ENCODE measurements at regions not wholly inside any gene's neighbourhood (a gene's known extent, or its start where the extent isn't known, plus 50 kb on each side); places are given as distances from the start of the nearest gene placed in this dataset.

- no peak for TF ChIP-seq ZNF639 (tag by site-specific recombination; IDR thresholded peaks at IDR 0.05)
- no peak for TF ChIP-seq ZNF521 (tag by site-specific recombination; IDR thresholded peaks at IDR 0.05)
- no peak for TF ChIP-seq PBX3 (CRISPR knock-in tag; IDR thresholded peaks at IDR 0.05)
- no peak for TF ChIP-seq GFI1B (tag by site-specific recombination; IDR thresholded peaks at IDR 0.05)
- no peak for TF ChIP-seq ZNF184 (tag by site-specific recombination; IDR thresholded peaks at IDR 0.05)
Observed at GRCh38 chr10:118917701-118918100, 111.8 kb upstream of the NANOS1 start (continued).

GRCh38 chr10:118918116-118918515 is 111.4 kb upstream of the NANOS1 start:
- H3K4me3 ChIP-seq (ENCODE audit: low read depth, low read length): no peak overlapping the region
- no peaks in the 10 kb centered on the region for H3K9me3 ChIP-seq (ENCODE audit: control insufficient read depth, insufficient read depth, low read depth, low read length)
- no peaks in the 10 kb centered on the region for H3K36me3 ChIP-seq (ENCODE audit: control insufficient read depth in 2 of 2, insufficient read depth in 1 of 2, low read length in 2 of 2)
- ChIA-PET CTCF (no interaction called here), POLR2A (interaction anchor here (0.6 to 0.7 kb wide), 2 partner anchors 71 to 111 kb away, joined by 3 to 4 read pairs; no protein-coding TSS in a partner anchor)
- H3K4me1 ChIP-seq (ENCODE audit: control insufficient read depth, insufficient read depth, low read length): no peaks in the 10 kb centered on the region
- no peak overlapping the region for H3K27ac ChIP-seq (ENCODE audit: extremely low read depth, low read depth, low read length)
- TF ChIP-seq ZBTB6 (tag by site-specific recombination; IDR thresholded peaks at IDR 0.05): no peak
- no peak for TF ChIP-seq ZNF610 (tag by site-specific recombination; IDR thresholded peaks at IDR 0.05; ENCODE audit: borderline replicate concordance)
- no peak for TF ChIP-seq SP2 (tag by site-specific recombination; IDR thresholded peaks at IDR 0.05)
- no peak for TF ChIP-seq ZNF768 (tag by site-specific recombination; IDR thresholded peaks at IDR 0.05)
- TF ChIP-seq ZNF76 (tag by site-specific recombination; IDR thresholded peaks at IDR 0.05; ENCODE audit: borderline replicate concordance, low read depth): no peak
- TF ChIP-seq FEZF1 (tag by site-specific recombination; IDR thresholded peaks at IDR 0.05): no peak
- TF ChIP-seq ZNF530 (tag by site-specific recombination; IDR thresholded peaks at IDR 0.05; ENCODE audit: low read depth): no peak
- no peak for TF ChIP-seq ZNF664 (tag by site-specific recombination; IDR thresholded peaks at IDR 0.05)
- TF ChIP-seq GLI4 (tag by site-specific recombination; IDR thresholded peaks at IDR 0.05): no peak
- TF ChIP-seq KLF9 (tag by site-specific recombination; IDR thresholded peaks at IDR 0.05; ENCODE audit: low read depth): no peak
- no peak for TF ChIP-seq ZFP41 (tag by site-specific recombination; IDR thresholded peaks at IDR 0.05; ENCODE audit: borderline replicate concordance)
- TF ChIP-seq KLF16 (tag by site-specific recombination; IDR thresholded peaks at IDR 0.05): no peak
- TF ChIP-seq PRDM6 (tag by site-specific recombination; IDR thresholded peaks at IDR 0.05): no peak
- TF ChIP-seq ZEB2 (tag by site-specific recombination; IDR thresholded peaks at IDR 0.05): no peak
- no peak for TF ChIP-seq ZNF639 (tag by site-specific recombination; IDR thresholded peaks at IDR 0.05)
- no peak for TF ChIP-seq BCL11B (tag by site-specific recombination; IDR thresholded peaks at IDR 0.05; ENCODE audit: low read depth)
- TF ChIP-seq ZNF114 (tag by site-specific recombination; IDR thresholded peaks at IDR 0.05): no peak
- no peak for TF ChIP-seq ZNF341 (tag by site-specific recombination; IDR thresholded peaks at IDR 0.05; ENCODE audit: low read depth)
